ENCODE measurements at regions not wholly inside any gene's neighbourhood (a gene's known extent, or its start where the extent isn't known, plus 50 kb on each side); places are given as distances from the start of the nearest gene placed in this dataset.

DNA sequence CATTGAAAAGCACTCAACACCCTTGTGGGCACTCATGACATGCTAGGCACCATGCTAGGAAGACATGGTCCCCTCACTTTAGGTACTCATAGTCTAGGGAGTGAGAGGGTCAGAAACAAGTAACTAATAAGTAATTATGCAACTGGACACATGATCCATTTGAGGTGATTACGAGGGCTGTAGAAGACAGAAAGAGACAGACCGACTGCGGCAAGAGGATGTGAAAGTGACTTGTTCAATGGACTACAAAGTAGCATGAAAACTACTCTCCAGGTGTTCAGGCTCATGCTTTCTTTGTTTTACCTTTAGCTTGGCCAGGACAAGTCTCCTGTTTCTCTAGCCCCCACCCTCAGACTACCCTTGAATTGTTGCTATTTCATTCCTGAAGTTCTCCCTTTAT lies 310.8 kb upstream of the SORL1-AS1 start:
- TF ChIP-seq, protein P1, sequence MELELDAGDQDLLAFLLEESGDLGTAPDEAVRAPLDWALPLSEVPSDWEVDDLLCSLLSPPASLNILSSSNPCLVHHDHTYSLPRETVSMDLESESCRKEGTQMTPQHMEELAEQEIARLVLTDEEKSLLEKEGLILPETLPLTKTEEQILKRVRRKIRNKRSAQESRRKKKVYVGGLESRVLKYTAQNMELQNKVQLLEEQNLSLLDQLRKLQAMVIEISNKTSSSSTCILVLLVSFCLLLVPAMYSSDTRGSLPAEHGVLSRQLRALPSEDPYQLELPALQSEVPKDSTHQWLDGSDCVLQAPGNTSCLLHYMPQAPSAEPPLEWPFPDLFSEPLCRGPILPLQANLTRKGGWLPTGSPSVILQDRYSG (CRISPR knock-in tag; IDR thresholded peaks at IDR 0.05): no peak
- TF ChIP-seq SIN3B (IDR thresholded peaks at IDR 0.05; ENCODE audit: low read length): no peak
- no peak for TF ChIP-seq ATF7 (IDR thresholded peaks at IDR 0.05)
- no peak for TF ChIP-seq ATF7 (CRISPR knock-in tag; IDR thresholded peaks at IDR 0.05)
- TF ChIP-seq JUN (CRISPR knock-in tag; IDR thresholded peaks at IDR 0.05): no peak
- TF ChIP-seq, protein P2, sequence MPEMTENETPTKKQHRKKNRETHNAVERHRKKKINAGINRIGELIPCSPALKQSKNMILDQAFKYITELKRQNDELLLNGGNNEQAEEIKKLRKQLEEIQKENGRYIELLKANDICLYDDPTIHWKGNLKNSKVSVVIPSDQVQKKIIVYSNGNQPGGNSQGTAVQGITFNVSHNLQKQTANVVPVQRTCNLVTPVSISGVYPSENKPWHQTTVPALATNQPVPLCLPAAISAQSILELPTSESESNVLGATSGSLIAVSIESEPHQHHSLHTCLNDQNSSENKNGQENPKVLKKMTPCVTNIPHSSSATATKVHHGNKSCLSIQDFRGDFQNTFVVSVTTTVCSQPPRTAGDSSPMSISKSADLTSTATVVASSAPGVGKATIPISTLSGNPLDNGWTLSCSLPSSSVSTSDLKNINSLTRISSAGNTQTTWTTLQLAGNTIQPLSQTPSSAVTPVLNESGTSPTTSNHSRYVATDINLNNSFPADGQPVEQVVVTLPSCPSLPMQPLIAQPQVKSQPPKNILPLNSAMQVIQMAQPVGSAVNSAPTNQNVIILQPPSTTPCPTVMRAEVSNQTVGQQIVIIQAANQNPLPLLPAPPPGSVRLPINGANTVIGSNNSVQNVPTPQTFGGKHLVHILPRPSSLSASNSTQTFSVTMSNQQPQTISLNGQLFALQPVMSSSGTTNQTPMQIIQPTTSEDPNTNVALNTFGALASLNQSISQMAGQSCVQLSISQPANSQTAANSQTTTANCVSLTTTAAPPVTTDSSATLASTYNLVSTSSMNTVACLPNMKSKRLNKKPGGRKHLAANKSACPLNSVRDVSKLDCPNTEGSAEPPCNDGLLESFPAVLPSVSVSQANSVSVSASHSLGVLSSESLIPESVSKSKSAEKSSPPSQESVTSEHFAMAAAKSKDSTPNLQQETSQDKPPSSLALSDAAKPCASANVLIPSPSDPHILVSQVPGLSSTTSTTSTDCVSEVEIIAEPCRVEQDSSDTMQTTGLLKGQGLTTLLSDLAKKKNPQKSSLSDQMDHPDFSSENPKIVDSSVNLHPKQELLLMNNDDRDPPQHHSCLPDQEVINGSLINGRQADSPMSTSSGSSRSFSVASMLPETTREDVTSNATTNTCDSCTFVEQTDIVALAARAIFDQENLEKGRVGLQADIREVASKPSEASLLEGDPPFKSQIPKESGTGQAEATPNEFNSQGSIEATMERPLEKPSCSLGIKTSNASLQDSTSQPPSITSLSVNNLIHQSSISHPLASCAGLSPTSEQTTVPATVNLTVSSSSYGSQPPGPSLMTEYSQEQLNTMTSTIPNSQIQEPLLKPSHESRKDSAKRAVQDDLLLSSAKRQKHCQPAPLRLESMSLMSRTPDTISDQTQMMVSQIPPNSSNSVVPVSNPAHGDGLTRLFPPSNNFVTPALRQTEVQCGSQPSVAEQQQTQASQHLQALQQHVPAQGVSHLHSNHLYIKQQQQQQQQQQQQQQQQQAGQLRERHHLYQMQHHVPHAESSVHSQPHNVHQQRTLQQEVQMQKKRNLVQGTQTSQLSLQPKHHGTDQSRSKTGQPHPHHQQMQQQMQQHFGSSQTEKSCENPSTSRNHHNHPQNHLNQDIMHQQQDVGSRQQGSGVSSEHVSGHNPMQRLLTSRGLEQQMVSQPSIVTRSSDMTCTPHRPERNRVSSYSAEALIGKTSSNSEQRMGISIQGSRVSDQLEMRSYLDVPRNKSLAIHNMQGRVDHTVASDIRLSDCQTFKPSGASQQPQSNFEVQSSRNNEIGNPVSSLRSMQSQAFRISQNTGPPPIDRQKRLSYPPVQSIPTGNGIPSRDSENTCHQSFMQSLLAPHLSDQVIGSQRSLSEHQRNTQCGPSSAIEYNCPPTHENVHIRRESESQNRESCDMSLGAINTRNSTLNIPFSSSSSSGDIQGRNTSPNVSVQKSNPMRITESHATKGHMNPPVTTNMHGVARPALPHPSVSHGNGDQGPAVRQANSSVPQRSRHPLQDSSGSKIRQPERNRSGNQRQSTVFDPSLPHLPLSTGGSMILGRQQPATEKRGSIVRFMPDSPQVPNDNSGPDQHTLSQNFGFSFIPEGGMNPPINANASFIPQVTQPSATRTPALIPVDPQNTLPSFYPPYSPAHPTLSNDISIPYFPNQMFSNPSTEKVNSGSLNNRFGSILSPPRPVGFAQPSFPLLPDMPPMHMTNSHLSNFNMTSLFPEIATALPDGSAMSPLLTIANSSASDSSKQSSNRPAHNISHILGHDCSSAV (CRISPR knock-in tag; IDR thresholded peaks at IDR 0.05; ENCODE audit: borderline replicate concordance): no peak
- TF ChIP-seq, protein P3, sequence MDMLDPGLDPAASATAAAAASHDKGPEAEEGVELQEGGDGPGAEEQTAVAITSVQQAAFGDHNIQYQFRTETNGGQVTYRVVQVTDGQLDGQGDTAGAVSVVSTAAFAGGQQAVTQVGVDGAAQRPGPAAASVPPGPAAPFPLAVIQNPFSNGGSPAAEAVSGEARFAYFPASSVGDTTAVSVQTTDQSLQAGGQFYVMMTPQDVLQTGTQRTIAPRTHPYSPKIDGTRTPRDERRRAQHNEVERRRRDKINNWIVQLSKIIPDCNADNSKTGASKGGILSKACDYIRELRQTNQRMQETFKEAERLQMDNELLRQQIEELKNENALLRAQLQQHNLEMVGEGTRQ (IDR thresholded peaks at IDR 0.05; ENCODE audit: low read depth, low read length): no peak
- TF ChIP-seq, protein P3 (CRISPR knock-in tag; IDR thresholded peaks at IDR 0.05; ENCODE audit: borderline replicate concordance): no peak
- TF ChIP-seq, protein P4, sequence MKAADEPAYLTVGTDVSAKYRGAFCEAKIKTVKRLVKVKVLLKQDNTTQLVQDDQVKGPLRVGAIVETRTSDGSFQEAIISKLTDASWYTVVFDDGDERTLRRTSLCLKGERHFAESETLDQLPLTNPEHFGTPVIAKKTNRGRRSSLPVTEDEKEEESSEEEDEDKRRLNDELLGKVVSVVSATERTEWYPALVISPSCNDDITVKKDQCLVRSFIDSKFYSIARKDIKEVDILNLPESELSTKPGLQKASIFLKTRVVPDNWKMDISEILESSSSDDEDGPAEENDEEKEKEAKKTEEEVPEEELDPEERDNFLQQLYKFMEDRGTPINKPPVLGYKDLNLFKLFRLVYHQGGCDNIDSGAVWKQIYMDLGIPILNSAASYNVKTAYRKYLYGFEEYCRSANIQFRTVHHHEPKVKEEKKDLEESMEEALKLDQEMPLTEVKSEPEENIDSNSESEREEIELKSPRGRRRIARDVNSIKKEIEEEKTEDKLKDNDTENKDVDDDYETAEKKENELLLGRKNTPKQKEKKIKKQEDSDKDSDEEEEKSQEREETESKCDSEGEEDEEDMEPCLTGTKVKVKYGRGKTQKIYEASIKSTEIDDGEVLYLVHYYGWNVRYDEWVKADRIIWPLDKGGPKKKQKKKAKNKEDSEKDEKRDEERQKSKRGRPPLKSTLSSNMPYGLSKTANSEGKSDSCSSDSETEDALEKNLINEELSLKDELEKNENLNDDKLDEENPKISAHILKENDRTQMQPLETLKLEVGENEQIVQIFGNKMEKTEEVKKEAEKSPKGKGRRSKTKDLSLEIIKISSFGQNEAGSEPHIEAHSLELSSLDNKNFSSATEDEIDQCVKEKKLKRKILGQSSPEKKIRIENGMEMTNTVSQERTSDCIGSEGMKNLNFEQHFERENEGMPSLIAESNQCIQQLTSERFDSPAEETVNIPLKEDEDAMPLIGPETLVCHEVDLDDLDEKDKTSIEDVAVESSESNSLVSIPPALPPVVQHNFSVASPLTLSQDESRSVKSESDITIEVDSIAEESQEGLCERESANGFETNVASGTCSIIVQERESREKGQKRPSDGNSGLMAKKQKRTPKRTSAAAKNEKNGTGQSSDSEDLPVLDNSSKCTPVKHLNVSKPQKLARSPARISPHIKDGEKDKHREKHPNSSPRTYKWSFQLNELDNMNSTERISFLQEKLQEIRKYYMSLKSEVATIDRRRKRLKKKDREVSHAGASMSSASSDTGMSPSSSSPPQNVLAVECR (CRISPR knock-in tag; IDR thresholded peaks at IDR 0.05; ENCODE audit: borderline replicate concordance): no peak
- TF ChIP-seq MIXL1 (CRISPR knock-in tag; IDR thresholded peaks at IDR 0.05): no peak
- TF ChIP-seq TAF1 (CRISPR knock-in tag; IDR thresholded peaks at IDR 0.05): no peak
- no peak for TF ChIP-seq POLR2A (IDR thresholded peaks at IDR 0.05; ENCODE audit: insufficient read depth in 1 of 2, low read depth in 2 of 2, low read length in 2 of 2)
- TF ChIP-seq, protein P5, sequence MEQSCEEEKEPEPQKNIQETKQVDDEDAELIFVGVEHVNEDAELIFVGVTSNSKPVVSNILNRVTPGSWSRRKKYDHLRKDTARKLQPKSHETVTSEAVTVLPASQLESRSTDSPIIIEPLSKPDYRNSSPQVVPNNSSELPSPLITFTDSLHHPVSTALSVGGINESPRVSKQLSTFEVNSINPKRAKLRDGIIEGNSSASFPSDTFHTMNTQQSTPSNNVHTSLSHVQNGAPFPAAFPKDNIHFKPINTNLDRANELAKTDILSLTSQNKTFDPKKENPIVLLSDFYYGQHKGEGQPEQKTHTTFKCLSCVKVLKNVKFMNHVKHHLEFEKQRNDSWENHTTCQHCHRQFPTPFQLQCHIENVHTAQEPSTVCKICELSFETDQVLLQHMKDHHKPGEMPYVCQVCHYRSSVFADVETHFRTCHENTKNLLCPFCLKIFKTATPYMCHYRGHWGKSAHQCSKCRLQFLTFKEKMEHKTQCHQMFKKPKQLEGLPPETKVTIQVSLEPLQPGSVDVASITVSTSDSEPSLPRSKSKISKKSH (CRISPR knock-in tag; IDR thresholded peaks at IDR 0.05; ENCODE audit: borderline replicate concordance): no peak
- TF ChIP-seq, protein P6, sequence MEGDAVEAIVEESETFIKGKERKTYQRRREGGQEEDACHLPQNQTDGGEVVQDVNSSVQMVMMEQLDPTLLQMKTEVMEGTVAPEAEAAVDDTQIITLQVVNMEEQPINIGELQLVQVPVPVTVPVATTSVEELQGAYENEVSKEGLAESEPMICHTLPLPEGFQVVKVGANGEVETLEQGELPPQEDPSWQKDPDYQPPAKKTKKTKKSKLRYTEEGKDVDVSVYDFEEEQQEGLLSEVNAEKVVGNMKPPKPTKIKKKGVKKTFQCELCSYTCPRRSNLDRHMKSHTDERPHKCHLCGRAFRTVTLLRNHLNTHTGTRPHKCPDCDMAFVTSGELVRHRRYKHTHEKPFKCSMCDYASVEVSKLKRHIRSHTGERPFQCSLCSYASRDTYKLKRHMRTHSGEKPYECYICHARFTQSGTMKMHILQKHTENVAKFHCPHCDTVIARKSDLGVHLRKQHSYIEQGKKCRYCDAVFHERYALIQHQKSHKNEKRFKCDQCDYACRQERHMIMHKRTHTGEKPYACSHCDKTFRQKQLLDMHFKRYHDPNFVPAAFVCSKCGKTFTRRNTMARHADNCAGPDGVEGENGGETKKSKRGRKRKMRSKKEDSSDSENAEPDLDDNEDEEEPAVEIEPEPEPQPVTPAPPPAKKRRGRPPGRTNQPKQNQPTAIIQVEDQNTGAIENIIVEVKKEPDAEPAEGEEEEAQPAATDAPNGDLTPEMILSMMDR (CRISPR knock-in tag; IDR thresholded peaks at IDR 0.05): no peak
- TF ChIP-seq ZNF766 (CRISPR knock-in tag; IDR thresholded peaks at IDR 0.05; ENCODE audit: borderline replicate concordance): no peak

Data from HepG2 (cell line).